ENCODE measurements at regions not wholly inside any gene's neighbourhood (a gene's known extent, or its start where the extent isn't known, plus 50 kb on each side); places are given as distances from the start of the nearest gene placed in this dataset.

- TF ChIP-seq SIN3A (IDR thresholded peaks at IDR 0.05; ENCODE audit: borderline replicate concordance, low read depth, low read length) (no peak), CTCF (IDR thresholded peaks at IDR 0.05) (no peak), NRF1 (IDR thresholded peaks at IDR 0.05; ENCODE audit: low read depth, low read length) (no peak), NFIC (IDR thresholded peaks at IDR 0.05; ENCODE audit: borderline replicate concordance) (no peak), FOXM1 (IDR thresholded peaks at IDR 0.05; ENCODE audit: low read depth) (no peak), ELF1 (IDR thresholded peaks at IDR 0.05) (no peak)
Observed at GRCh38 chr6:169324086-169324485, 70.4 kb upstream of the THBS2 start.
